RWPE2 (cell line): ENCODE measurements at regions not wholly inside any gene's neighbourhood (a gene's known extent, or its start where the extent isn't known, plus 50 kb on each side); places are given as distances from the start of the nearest gene placed in this dataset.

Source experiments
- ATAC-seq: fragments of 200-7000 bp; cut with Tn5 transposase; 3 replicates; pipeline ENCODE4 v1.9.1; 2021; ENCODE audit warnings: low read depth
- DNase-seq: peaks from one replicate; pipeline ENCODE4 v3.0.0-alpha.2; 2020; ENCODE audit warnings: low spot score
- H3K27ac ChIP-seq: fragments of 450-650 bp; 2 replicates; pipeline ENCODE4 v1.5.1; 2017; ENCODE audit warnings: mild to moderate bottlenecking; ENCODE audit not compliant: poor library complexity, severe bottlenecking
- H3K27me3 ChIP-seq: fragments of 250-450 bp; sonication (Bioruptor Pico); 2 replicates; pipeline ENCODE4 v1.5.1; 2021; ENCODE audit warnings: mild to moderate bottlenecking, moderate library complexity; ENCODE audit not compliant: insufficient read depth, poor library complexity, severe bottlenecking
- H3K36me3 ChIP-seq: fragments of 250-450 bp; sonication (Bioruptor Pico); 2 replicates; pipeline ENCODE4 v1.5.1; 2020; ENCODE audit warnings: low read depth, mild to moderate bottlenecking, moderate library complexity
- H3K4me1 ChIP-seq: fragments of 250-450 bp; sonication (Bioruptor Pico); 2 replicates; pipeline ENCODE4 v1.5.1; 2021; ENCODE audit warnings: mild to moderate bottlenecking, moderate library complexity; ENCODE audit not compliant: insufficient read depth, poor library complexity, severe bottlenecking
- H3K4me3 ChIP-seq: fragments of 250-450 bp; sonication (Bioruptor Pico); 2 replicates; pipeline ENCODE4 v1.5.1; 2021; ENCODE audit warnings: mild to moderate bottlenecking, moderate library complexity; ENCODE audit not compliant: severe bottlenecking
- H3K9me3 ChIP-seq: fragments of 250-450 bp; sonication (Bioruptor Pico); 2 replicates; pipeline ENCODE4 v1.5.1; 2021; ENCODE audit warnings: mild to moderate bottlenecking, moderate library complexity; ENCODE audit not compliant: severe bottlenecking
- TF ChIP-seq, protein P1 (sequence below): fragments of 450-650 bp; IDR thresholded peaks from one replicate; pipeline ENCODE4 v1.5.1; 2017; ENCODE audit warnings: mild to moderate bottlenecking, moderate library complexity; ENCODE audit not compliant: poor library complexity, severe bottlenecking

DNA sequence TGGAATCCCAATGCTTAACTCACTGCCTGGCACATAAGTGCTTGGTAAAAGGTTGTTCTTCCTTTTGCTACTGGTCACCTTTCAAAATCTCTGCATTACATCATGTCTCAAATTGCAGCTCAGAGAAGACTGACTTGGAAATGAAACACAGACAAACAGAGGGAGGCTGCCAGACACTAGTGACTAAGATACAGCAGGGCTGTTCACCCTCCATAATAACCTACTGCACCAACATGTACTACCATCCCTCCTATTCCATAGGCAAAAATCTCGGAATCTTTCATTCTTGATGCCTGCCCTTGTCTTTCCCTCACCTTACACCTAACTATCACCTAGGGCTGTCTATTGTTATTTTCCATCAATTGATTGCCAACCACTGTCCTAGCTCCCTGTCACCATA lies 502.3 kb upstream of the ADAMTS9 start:
- no peak overlapping the region for H3K4me3 ChIP-seq
- TF ChIP-seq, protein P1, sequence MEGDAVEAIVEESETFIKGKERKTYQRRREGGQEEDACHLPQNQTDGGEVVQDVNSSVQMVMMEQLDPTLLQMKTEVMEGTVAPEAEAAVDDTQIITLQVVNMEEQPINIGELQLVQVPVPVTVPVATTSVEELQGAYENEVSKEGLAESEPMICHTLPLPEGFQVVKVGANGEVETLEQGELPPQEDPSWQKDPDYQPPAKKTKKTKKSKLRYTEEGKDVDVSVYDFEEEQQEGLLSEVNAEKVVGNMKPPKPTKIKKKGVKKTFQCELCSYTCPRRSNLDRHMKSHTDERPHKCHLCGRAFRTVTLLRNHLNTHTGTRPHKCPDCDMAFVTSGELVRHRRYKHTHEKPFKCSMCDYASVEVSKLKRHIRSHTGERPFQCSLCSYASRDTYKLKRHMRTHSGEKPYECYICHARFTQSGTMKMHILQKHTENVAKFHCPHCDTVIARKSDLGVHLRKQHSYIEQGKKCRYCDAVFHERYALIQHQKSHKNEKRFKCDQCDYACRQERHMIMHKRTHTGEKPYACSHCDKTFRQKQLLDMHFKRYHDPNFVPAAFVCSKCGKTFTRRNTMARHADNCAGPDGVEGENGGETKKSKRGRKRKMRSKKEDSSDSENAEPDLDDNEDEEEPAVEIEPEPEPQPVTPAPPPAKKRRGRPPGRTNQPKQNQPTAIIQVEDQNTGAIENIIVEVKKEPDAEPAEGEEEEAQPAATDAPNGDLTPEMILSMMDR = no peak
- no peak for ATAC-seq

DNA sequence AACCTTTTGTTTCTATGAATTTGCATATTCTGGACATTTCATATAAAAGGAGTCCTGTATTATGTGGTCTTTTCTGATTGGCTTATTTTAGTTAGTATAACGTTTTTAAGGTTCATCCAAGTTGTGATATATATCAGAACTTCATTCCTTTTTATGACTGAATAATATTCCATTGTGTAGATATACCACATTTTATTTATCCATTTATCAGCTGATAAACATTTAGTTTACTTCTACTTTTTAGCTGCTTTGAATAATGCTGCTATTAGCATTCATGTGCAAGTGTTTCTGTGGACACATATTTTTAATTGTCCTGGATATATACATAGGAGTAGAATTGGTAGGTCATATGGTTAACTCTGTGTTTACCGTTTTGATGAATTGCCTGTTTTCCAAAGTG lies 498.5 kb upstream of the ADAMTS9 start:
- Histone ChIP-seq H3K9me3 (no peaks in the 10 kb centered on the region), H3K4me3 (no peak overlapping the region), H3K27me3 (no peaks in the 10 kb centered on the region), H3K36me3 (no peaks in the 10 kb centered on the region), H3K4me1 (no peaks in the 10 kb centered on the region), H3K27ac (no peak overlapping the region)
- DNase-seq = no peak
- TF ChIP-seq, protein P1 = no peak
- no peak for ATAC-seq

More for the DNA sequence above, 502.3 kb upstream of the ADAMTS9 start:
- no peaks in the 10 kb centered on the region for H3K9me3 ChIP-seq
- no peak for DNase-seq
- no peak overlapping the region for H3K27ac ChIP-seq
- no peaks in the 10 kb centered on the region for H3K36me3 ChIP-seq
- H3K27me3 ChIP-seq = no peaks in the 10 kb centered on the region
- no peaks in the 10 kb centered on the region for H3K4me1 ChIP-seq

DNA sequence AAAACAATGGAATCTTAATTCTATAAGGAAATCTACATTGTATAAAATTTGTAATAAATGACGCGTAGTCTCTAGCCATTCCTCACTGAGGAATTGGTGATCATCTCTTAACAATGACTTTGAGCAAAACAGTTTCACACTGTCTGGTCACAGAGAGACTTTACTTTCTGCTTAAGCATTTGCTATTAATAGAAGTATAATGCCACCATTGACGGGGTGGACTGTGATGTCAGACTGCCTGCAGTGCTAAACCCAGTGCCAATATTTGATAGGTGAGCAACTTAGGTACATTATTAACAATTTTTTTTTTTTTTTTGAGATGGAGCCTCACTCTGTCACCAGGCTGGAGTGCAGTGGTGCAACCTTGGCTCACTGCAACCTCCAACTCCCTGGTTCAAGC lies 494.9 kb upstream of the ADAMTS9 start:
- no peak overlapping the region for H3K4me3 ChIP-seq
- H3K4me1 ChIP-seq = no peaks in the 10 kb centered on the region
- TF ChIP-seq, protein P1 = no peak
- no peaks in the 10 kb centered on the region for H3K36me3 ChIP-seq
- no peaks in the 10 kb centered on the region for H3K27me3 ChIP-seq
- H3K27ac ChIP-seq = no peak overlapping the region
- no peaks in the 10 kb centered on the region for H3K9me3 ChIP-seq
- ATAC-seq (no peak), DNase-seq (no peak)

DNA sequence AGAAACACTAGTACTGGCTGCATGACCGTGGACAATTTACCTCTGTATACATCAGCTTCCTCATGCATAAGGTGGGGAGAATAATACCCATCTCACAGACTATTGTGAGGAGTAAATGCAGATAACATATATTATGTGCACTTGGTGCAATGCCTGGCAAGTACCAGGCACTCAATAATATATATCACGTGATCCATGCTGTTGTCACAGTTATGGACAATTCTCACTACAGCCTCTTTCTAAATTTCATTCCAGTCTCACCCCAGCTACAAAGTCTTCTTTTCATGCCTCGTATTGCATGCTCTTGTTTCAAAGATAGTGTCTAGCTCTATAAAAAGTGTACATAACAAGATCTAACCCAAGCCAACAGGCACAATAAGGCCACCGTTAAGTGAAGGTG lies 494.3 kb upstream of the ADAMTS9 start:
- Histone ChIP-seq H3K4me3 (no peak overlapping the region), H3K36me3 (no peaks in the 10 kb centered on the region), H3K27me3 (no peaks in the 10 kb centered on the region), H3K9me3 (no peaks in the 10 kb centered on the region), H3K4me1 (no peaks in the 10 kb centered on the region), H3K27ac (no peak overlapping the region)
- DNase-seq (no peak), ATAC-seq (no peak)
- TF ChIP-seq, protein P1 = no peak

DNA sequence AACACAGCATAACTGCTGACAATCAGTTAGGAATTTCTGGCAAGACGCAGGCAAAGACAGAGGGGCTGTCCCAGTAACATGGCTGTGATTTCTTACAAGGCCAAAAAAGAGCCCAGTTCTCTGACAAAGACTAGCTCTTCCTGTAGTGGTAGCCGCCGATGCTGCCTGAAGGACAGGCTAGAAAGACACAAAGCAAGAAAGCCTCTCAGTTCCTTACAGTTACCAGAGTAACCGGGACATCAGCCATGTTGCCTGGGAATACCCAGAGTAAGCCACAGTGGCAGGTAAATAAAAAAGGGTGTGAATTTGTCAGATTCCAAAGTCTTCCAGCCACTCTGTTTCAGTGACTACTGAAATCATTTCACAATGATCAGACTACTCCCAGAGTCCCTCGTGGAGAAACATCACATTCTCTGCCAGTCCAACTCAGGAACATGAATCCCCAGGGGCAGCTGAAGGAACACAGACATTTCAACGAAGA lies 493.6 kb upstream of the ADAMTS9 start:
- Histone ChIP-seq H3K27me3 (no peaks in the 10 kb centered on the region), H3K27ac (no peak overlapping the region), H3K4me3 (no peak overlapping the region), H3K9me3 (no peaks in the 10 kb centered on the region), H3K36me3 (no peaks in the 10 kb centered on the region), H3K4me1 (no peaks in the 10 kb centered on the region)
- TF ChIP-seq, protein P1 = no peak
- DNase-seq (no peak), ATAC-seq (no peak)
